TTC549 (cell line): ENCODE measurements at regions not wholly inside any gene's neighbourhood (a gene's known extent, or its start where the extent isn't known, plus 50 kb on each side); places are given as distances from the start of the nearest gene placed in this dataset.

Experiments used
- FAIRE-seq: peaks from 2 replicates; lab custom pipeline; 2012; peaks lifted over from hg19 to GRCh38; lab: Jason Lieb, UNC

DNA sequence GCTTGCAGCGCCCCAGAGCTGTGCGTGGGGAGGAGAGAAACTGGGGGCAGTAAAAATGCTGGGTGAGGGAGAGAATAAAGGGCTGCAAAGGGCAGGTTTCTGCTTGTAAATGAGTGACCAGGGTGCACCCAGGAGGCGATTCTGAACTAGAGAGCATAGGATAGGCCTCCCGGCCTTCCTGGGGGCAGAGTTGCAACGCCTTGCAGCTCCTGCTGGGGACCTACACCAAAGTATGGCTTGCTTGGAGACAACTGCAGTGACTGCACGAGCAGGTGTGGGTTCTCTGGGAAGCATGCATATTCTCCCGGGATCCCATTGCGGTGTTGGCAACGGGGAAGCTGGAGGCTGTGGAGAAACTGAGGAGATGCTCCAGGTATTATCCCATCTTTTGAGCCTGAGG, 111.6 kb upstream of the SPACA1 start:
- FAIRE-seq, result no peak

DNA sequence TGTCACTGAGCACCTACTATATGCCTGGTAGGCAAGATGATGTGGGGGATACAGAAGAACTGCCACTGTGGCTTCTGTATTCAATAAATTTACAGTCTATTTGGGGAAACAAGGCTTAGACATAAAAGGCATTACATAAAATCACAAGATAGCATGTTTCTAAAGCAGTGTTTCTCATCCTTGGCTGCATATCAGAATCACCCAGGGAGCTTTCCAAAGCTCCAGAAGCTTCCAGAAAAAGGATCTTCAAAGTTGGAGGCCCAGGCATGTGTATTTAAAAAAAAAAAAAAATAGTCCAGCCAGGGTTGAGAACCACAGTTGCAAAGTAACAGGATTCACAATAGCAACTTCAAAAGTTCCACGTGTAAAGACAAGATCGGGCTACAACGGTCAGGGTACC, 112.4 kb upstream of the SPACA1 start:
- no peak for FAIRE-seq

DNA sequence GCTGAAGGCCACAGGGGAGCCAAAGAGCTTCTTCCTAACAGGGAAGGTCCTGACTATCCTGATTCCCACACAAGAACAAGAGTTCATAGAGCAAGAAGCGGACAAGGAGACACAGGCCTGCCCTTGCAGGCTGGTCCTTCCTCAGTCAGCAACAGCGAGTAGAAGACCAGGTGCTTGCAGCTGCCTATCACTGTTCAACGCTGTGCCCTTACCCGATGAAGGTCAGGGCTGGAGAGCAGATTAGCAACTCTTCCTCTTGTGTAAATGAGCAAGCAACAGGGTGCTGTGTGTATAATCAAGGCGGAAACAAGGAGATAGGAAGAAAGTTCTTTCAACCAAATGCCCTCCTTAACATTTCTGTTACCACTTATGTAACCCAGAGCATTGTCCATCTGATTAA, 115.3 kb upstream of the SPACA1 start:
- FAIRE-seq, result no peak

DNA sequence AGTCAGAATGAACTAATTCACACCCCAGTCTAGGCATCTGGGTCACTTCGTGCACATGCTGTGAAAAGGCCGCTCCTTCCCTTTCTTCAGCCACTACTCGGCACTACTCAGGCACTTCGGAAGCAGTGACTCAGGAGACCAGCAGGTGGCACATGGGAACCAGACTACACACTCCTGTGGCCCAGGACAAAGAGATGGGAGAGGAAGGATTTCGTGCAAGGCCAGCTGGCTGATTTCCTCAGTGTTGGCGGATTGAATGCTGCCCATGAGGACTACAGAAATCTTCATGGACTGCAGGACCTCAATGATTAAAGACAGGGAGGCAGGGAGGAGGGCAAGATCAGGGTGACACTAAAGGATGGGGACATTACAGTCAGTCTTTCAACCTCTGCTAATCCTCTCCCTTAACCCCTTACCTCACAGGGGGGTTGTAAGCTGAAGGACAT, 117.8 kb upstream of the SPACA1 start:
- no peak for FAIRE-seq

DNA sequence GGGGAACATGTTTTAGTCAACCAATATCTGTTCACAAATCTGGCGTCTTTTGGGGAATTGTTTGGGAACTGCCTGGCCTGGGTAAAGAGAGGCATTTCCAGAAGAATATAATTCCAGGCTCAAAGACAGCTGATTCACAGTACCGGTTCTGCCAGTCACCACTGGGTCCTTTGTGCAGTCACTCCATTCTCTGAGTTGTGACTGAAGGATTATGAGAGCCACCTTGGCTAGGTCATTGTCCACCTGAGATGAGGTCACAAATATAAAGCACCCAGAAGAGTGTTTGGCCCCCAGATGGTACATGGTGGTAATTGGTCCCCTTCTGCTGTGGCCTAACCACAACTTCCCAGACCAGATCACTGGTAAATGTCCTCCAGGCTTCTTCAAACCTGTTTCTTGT, 121.0 kb upstream of the SPACA1 start:
- no peak for FAIRE-seq

DNA sequence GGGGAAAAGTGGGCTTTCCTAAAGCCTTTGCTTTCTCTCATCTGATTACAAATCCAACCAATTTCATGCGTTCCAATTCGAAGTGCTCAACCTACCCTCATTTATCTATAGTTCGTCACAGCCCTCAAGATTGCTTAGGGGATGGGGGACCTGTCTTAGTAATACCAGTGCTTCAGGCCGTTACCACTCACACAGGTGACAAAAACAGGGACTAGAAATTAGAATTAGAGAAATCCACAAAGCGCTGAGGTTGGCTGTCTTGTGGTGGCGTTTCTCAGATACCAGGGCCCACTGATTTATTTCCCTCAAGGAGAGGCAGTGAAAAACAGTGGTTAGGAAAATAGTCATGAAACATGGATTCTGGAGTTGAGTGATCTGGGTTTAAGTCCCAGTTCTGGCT, 121.6 kb upstream of the SPACA1 start:
- FAIRE-seq, result no peak

DNA sequence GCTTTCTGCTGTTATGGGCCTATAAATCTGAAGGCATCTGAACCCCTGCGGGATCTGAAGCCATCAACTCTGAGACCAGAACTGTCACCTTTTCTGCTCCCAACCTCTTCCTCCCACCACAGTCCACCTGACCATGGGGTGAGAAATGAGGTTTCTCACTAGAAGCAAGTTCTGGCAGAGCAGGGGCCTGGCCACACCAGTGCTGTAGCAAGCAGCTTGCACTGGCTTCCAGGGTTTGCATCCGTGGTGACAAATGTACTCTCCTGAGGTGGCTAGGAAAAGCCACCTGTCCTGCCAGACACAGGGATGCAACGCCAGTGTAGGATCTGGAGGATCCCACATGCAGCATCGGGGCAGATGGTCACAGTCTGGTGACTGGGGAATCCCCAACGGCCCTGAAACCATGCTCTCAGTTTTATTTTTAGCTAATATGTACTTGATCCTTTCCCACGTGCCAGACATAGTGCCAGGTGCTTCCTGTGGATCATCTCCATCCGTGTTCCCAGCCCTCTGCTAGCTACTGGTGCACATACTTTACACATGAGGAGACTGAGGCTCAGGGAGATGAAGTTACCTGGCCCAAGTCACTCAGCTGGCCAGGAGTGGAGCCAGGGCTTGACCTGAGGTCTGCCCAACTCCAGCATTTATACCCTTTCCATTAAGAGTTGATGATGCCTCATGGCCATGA, 122.1 kb upstream of the SPACA1 start:
- FAIRE-seq, result no peak

DNA sequence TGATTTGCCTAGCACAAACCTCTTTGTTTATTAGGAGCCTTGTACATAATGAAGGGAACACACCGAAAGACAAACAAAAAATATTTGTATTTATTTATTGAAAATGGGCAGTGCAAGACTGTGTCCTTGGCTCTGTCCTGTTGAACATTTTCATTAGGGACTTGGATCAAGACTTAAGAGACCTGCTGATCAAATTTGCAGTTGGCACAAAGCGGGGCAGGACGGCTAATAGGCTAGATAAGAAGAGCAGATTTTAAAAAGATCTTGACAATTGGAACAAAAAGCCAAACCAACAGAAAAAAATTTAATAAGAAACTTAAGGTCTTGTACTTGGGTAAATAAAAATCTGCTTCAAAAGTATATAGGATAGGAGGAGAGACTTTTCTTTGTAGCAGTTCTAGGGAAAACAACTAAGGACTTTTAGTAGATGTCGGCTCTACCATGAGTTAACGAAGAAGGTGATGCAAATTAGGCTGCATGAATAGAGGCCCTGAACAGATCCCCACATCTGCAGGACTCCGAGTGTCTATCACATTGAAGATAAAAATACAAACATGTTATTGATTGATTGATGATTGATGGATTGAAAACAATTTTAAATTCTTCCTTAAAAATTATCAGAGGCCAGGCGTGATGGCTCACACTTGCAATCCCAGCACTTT, 124.1 kb upstream of the SPACA1 start:
- FAIRE-seq, result no peak

DNA sequence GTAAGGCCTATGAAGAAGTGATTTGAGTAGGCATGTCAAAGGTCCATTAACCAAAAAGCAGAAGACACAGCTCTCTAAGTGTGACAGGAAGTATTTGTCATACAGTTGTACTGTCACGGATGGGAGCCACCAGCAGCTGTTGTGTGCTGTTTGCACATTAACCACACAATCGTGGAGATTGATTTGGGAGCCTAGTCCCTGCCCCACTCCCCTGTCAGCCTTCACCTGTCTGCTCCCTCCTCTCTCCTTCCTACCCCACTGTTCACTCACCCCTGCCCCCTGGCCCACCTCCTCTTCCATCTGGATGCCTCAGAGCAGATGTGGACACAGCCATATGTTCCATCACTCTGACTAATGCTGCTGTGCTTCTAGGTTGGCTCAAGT, 124.7 kb upstream of the SPACA1 start:
- no peak for FAIRE-seq

DNA sequence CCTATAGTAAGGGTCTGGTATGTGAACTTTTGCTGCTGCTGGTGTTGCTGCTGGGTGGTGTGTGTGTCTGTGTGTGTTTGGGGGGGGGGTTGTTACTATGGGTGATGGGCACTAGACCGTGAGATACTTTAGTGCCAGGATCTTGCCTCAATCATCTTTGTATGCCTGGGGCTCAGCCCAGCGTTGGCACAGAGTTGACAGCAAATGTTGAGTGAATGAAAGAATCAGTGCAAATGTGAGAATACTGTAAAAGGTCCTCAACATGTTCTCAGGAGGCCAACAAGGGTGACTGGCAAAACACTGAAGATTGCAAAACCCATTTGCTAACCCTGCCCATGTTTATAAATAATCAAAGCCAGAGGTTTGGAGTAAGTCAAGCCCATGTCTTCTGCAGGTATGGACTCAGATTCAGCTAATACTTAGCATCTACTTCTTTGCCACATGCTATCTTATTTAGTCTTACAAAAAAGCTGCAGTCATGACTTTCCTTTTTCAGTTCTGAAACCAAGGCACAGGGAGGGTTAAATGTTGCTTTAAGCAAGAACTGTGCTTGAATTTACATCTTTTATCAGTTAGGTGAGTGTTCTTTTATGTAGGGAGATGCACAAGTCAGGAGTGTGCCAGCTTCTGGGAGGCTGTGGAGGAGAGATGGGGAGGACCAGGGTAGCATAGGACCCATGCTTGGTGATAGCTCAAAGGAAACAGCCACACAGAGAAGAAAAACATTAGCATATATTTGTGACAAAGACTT, 125.3 kb upstream of the SPACA1 start:
- no peak for FAIRE-seq

DNA sequence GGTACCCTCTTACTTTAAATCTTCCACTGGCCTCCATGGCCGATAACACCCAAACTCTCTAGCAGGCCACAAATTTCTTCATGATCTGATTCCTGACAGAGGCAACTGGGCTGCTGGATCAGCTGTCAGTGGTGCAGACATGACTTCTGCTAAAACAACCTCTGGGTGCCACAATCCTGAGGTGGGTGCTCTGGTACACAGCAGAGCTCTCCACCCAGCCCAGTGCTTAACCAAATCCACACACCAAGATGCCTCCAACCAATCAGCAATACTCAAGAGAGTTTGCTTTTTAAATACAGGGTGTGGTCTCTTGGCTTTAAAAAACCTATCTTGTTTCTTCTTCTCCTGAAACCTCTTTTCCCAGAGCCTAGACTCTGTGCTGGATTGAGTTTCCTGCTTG, 126.6 kb upstream of the SPACA1 start:
- no peak for FAIRE-seq

DNA sequence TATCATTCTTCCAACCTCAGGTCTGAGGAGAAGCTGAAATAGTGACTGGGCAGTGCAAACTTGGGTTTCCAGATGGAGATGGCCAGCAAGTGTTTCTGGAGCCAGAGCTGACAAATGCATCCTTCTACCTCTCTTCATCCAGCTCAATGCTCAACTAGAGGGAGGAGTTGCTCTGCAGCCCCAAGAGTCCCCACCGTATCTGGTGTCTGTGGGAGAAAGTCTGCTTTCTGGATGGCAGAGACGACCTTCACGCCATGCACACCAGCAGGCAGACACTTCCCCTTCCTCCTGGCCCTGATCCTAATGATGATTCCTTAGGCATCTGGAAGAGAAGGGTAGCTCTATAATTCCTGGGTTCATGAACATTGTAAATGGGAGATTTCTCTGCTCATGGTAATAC, 127.4 kb upstream of the SPACA1 start:
- FAIRE-seq, result no peak

DNA sequence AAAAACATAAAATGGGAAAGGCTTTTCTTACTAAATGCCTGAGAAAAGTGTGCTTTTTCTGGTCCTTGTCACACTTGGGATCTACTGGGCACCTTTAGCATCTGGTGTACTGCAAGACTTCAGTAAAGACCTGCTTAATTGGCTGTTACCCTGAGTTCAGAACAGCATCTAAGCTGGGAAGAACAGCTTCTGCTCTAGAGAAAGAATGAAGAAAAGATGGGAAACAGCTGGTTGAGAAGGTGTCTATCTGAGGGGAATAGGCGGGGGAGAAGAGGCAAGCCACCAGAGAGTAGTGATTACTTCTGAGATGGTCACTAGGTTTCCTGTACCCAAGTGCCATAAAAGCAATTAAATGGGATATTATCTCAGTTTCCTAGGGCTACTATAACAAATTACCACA, 128.2 kb upstream of the SPACA1 start:
- no peak for FAIRE-seq

DNA sequence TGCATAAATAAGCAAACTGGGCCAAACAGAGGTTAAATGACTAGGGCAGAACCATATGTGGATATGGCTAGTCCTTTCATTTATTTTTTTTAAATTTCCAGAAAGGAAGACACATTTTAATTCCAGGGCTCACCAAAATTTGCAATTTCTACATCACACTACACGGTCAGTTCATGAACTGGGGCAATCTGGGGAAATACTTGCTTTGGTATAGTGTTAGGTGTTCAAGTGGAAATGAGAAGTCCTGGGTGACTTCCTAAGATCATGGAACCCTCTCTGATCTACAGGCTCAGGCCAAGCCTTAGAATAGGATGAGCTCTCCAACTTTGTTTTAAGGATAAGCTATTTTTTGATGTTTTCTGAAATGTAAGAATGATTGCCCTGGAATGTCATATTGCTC, 128.6 kb upstream of the SPACA1 start:
- no peak for FAIRE-seq

DNA sequence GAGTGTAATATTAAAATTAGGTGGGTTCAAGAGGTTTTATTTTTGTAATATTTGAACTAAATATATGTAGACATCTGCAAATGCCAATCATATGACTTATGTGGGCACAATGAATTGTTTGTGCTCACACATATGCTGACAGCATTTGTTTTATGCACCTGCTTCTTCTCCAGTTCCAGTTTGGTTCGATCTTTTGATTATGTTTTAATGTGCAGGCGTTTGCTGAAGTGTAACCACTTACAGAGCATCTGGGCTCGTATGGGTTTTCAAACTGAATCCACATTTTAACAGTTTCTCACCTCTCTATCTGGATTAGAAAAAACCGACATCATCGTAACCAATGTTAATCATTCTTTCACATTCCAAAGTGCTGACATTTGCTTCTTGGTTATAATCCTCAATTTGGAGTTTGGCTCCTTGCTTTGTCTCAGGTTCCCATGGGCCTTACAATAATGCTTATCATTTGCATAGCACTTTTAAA, 129.1 kb upstream of the SPACA1 start:
- no peak for FAIRE-seq

DNA sequence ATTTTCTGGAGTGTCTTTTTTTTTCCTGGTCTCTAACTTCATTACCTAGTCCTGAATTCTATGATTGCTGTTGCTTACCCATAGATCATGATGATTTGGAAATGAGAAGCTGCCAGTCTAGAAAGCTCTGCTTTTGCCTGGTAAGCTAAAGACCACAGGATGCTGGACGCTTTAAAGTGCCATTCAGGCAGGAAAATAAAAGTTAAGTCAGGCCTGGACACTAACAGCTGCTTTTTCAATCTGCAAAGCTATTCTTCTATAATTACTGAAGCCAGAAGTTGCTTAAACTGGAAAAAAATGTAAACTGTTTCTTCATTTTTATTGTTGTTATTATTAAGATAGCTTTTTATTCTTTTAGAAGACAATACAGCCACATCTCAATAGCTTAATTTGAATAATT, 129.8 kb upstream of the SPACA1 start:
- no peak for FAIRE-seq

DNA sequence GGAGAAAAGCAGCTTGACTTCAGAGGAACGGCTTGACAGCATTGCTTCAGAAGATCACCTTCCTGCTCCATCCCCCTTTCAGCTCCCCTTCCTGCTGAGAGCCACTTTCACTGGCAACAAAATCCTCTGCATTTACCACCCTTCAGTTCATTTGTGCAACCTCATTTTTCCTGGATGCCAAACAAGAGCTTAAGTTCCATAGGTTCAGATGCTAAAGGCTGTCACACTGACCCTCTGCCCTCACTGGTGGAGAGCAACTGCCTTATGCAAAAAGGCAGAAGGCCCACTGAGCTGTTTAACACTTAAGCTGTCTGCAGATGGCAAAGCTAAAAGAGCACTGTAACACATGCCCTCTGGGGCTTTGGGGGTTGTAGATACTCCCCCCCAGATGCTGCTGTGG, 131.2 kb upstream of the SPACA1 start:
- FAIRE-seq, result no peak

DNA sequence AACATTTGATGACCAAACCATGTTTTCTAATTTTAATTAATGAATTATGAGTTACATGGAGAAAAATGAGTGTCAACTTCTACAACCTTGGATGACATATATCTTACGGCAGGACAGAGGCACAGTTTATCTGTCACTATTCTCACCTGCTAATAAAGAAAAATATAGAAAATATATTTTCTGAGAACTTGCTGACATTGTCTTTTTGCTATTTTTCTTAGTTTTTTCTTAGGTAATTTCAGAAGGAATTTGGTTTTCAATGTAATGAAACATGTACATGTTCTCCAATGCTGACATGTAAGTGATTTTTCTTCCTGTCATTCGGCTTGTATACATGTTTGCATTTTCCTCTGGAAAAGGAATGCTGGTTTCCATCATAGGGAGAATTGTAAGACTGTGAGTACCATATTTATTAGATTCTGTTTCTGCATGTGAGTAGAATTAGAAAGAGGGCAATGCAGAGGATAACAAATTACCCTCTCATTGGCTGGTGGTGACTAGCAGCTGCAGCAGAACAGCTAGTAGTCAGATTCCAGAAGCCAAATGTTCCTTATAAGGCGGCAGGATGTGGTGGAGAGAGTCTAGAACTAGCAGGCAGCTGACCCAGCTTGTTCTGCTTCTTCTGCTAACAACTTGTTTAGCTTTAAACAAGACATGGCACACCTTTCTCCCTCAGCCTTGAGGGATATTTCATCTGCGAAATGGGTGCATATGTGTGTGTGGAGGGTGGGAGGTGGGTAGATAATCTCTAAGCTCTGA, 132.8 kb upstream of the SPACA1 start:
- FAIRE-seq, result no peak

DNA sequence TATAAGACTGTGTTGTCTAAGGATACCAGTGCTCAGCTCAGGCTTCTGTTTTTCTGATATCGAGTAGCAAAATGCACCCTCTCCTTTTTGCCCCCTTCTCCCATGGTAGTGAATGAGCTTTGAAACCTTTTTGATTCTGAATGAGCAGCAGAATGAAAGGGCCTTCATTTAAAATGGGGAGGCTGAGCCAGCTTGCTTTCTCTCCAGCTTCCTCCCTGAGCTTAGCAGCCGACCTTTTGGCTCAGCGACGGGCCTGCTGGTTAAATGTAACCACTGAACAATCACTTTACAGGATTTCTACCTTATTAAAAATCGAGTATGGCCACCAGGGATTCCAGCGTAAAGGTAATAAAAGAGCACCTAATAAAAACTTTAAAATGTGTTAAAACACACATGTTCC, 133.7 kb upstream of the SPACA1 start:
- no peak for FAIRE-seq

DNA sequence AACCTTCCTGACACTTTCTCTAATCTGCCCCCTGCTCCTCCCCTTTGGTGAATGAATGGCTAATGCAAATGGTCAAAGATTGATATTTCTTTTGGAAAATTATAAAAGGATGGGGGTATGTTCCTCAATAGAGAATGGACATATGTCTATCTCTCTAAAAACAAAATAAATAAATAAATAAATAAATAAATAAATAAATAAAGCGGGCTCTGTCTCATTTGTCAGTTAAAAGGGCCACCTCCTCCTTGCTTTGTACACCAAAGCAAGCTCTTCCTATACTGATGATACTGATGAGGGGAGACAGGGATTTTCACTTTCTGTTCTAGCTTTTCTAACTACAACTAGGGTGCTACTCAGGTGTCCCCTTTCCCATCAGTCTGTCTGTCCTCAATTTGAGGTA, 135.5 kb upstream of the SPACA1 start:
- no peak for FAIRE-seq

DNA sequence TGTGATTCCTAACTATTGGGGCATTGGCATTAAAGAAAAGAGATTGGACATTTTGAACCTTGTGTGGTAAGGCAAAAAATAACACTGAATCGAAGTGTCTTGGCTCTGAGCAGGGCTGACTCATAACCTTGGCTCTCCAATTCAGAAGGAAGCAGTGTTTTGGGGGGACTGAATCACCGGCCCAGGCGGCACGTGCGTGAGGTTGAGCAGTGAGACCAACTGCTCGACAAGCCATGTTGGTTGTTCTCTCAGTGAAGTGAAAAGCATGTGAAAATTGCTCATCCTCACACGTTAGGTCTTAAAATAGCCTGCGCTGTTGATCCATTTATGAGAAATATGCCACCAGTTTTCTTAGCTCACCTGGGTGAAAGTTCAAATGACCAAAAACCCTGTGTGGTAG, 137.8 kb upstream of the SPACA1 start:
- FAIRE-seq, result no peak

DNA sequence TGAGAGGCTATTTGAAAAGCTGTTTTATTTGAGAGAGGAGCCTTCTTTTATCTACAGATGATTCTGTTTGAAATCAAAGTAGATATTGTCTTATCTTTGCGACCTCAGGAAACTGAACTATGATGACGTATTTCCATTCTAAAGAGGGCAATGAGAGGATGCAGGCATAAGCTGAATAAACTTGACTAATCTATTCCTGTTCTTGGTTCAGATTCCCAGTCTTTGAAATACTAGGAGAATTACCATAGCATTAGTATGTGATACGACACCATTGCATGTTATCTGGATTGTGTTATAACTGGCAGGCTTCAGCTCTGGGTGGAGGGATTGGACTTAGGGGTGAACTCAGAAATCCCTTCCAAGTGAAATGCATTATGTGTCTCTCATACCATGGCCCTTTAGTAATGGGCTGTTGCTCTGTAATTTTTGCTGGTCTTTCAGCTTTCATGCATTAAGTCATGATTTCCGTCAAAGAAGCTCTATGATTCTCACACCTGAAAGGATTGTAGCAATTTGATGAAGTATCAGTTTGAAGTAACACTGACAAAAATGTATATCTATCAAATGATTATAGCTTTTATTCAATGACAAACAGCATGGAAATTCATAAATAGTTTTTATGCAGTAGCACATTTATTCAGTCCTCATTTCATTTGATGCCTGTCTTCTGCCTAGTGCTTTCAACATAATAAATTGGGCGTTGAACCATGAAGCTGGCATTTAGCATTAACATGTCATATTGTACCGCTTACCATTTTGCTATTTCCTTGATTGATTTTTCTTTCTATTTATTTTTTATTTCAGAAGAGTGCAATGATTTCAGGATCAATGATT, 138.4 kb upstream of the SPACA1 start:
- no peak for FAIRE-seq
